ENCODE measurements at regions not wholly inside any gene's neighbourhood (a gene's known extent, or its start where the extent isn't known, plus 50 kb on each side); places are given as distances from the start of the nearest gene placed in this dataset.

DNA sequence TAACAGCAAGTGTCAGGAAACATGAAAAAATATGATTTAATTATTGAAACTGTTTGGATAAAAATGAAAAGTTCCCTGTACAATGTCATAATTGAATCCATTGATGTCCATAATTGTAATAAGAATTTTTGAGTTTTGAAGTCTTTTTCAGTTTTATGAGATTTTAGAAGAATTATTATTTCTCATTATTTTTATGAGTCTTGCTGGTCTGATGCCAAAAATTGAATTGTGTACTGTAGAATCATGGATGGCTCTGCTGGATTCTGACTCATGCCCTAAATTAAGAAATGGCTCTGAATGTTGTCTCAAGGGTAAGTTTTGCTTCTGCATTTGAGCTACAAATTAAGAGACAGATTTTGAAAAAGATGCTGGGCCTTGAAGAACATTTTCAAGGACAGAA is 132.8 kb upstream of the MAP9 start:
- DNase-seq (ENCODE audit: low read depth in 1 of 2, low spot score in 1 of 2) (no peak), FAIRE-seq (no peak), ATAC-seq (no peak)
- no peak overlapping the region for H3K4me2 ChIP-seq
- H3K4me3 ChIP-seq: no peak overlapping the region
- TF ChIP-seq, protein P1, sequence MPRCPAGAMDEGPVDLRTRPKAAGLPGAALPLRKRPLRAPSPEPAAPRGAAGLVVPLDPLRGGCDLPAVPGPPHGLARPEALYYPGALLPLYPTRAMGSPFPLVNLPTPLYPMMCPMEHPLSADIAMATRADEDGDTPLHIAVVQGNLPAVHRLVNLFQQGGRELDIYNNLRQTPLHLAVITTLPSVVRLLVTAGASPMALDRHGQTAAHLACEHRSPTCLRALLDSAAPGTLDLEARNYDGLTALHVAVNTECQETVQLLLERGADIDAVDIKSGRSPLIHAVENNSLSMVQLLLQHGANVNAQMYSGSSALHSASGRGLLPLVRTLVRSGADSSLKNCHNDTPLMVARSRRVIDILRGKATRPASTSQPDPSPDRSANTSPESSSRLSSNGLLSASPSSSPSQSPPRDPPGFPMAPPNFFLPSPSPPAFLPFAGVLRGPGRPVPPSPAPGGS (IDR thresholded peaks at IDR 0.05): no peak
- TF ChIP-seq HOXB13 (CRISPR knock-in tag; IDR thresholded peaks at IDR 0.05; ENCODE audit: low read depth) (no peak), RFX5 (IDR thresholded peaks at IDR 0.05) (no peak), KDM1A (IDR thresholded peaks at IDR 0.05; ENCODE audit: low read depth) (no peak), ZSCAN20 (CRISPR knock-in tag; IDR thresholded peaks at IDR 0.05) (no peak)
- no peaks in the 10 kb centered on the region for H3K9me3 ChIP-seq
- H3K4me1 ChIP-seq: no peaks in the 10 kb centered on the region
- CTCF ChIA-PET: no interaction called here
- no peak overlapping the region for H3K27ac ChIP-seq
- POLR2A ChIA-PET: no interaction called here

DNA sequence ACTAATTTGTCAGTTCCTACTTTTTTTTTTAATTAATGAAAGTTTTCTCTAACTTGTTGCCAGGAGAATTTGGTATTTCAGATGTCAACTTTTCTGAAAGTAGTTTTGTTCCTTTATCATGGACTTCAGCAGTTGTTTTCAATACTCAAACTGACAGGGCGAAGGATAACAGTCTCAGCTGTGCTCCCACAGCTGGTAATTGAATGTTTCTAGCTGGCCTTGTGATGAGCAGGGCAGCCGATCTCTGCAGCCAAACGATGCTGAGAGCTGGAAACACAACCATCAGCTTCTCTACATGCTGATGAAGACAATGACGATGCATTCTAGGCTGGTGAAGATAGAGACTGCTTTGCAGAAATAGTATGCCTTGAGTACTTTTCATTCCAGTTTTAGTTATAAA is 130.0 kb upstream of the MAP9 start:
- DNase-seq (ENCODE audit: low read depth in 1 of 2, low spot score in 1 of 2) (no peak), ATAC-seq (no peak), FAIRE-seq (no peak)
- TF ChIP-seq RFX5 (IDR thresholded peaks at IDR 0.05): no peak
- TF ChIP-seq JUNB (IDR thresholded peaks at IDR 0.05): no peak
- TF ChIP-seq FOSL2 (IDR thresholded peaks at IDR 0.05): no peak
- no peak for TF ChIP-seq FOSL2 (CRISPR knock-in tag; IDR thresholded peaks at IDR 0.05)
- no peak for TF ChIP-seq ESRRA (IDR thresholded peaks at IDR 0.05; ENCODE audit: borderline replicate concordance, low read length)
- TF ChIP-seq, protein P2, sequence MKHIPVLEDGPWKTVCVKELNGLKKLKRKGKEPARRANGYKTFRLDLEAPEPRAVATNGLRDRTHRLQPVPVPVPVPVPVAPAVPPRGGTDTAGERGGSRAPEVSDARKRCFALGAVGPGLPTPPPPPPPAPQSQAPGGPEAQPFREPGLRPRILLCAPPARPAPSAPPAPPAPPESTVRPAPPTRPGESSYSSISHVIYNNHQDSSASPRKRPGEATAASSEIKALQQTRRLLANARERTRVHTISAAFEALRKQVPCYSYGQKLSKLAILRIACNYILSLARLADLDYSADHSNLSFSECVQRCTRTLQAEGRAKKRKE (CRISPR knock-in tag; IDR thresholded peaks at IDR 0.05; ENCODE audit: low read depth): no peak
- no peak for TF ChIP-seq SMC3 (IDR thresholded peaks at IDR 0.05)
- TF ChIP-seq, protein P3, sequence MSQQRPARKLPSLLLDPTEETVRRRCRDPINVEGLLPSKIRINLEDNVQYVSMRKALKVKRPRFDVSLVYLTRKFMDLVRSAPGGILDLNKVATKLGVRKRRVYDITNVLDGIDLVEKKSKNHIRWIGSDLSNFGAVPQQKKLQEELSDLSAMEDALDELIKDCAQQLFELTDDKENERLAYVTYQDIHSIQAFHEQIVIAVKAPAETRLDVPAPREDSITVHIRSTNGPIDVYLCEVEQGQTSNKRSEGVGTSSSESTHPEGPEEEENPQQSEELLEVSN (IDR thresholded peaks at IDR 0.05; ENCODE audit: borderline replicate concordance, low read depth): no peak
- Histone ChIP-seq H3K27ac (no peak overlapping the region), H3K4me3 (no peak overlapping the region), H3K4me1 (no peaks in the 10 kb centered on the region), H3K9me3 (no peaks in the 10 kb centered on the region), H3K4me2 (no peak overlapping the region)
- POLR2A ChIA-PET: no interaction called here
- CTCF ChIA-PET: no interaction called here
- WGBS (ENCODE audit: missing lambda C conversion rate): 30% methylated on average over 2 of the region's 4 CpGs

DNA sequence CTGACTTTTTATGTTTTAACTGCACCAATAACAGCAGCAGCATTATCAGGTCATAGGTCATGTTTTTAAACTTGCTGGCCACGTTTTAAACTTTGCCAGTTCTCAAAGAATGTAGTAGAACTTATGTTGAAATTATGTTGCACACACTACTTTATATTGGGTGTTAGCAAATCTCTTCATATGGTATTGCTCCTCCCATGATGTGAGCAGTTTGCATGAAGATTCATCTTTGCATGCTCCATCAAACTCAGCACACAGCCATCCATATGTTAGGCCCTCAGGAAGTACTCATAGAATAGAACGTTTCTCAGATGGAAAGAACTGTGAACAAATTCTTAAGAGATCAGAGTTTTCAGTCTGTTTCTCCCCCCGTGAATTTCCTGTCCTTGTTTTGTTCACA is 128.6 kb upstream of the MAP9 start:
- no peak overlapping the region for H3K27ac ChIP-seq
- H3K9me3 ChIP-seq: no peaks in the 10 kb centered on the region
- POLR2A ChIA-PET: no interaction called here
- H3K4me3 ChIP-seq: no peak overlapping the region
- DNase-seq (ENCODE audit: low read depth in 1 of 2, low spot score in 1 of 2) (no peak), FAIRE-seq (no peak), ATAC-seq (no peak)
- CTCF ChIA-PET: interaction anchor here (1.2 kb wide), 1 partner anchor 34 kb away, joined by 3 read pairs; no protein-coding TSS in a partner anchor
- TF ChIP-seq CHD2 (IDR thresholded peaks at IDR 0.05; ENCODE audit: low read length, partially characterized antibody) (no peak), EHMT2 (IDR thresholded peaks at IDR 0.05; ENCODE audit: low read depth) (no peak), CEBPB (IDR thresholded peaks at IDR 0.05) (no peak), FOSL2 (IDR thresholded peaks at IDR 0.05) (no peak), FOSL2 (CRISPR knock-in tag; IDR thresholded peaks at IDR 0.05) (no peak), ZSCAN20 (CRISPR knock-in tag; IDR thresholded peaks at IDR 0.05) (no peak), RAD21 (conservative IDR thresholded peaks at IDR 0.05 in 1 of 2, IDR thresholded peaks at IDR 0.05 in 1 of 2) (no peak), JUN (IDR thresholded peaks at IDR 0.05) (no peak), EHF (CRISPR knock-in tag; IDR thresholded peaks at IDR 0.05) (no peak), JUNB (IDR thresholded peaks at IDR 0.05) (no peak), NPAS2 (CRISPR knock-in tag; IDR thresholded peaks at IDR 0.05; ENCODE audit: borderline replicate concordance) (no peak), EP300 (IDR thresholded peaks at IDR 0.05) (no peak), HOXB5 (CRISPR knock-in tag; IDR thresholded peaks at IDR 0.05) (no peak), RARB (CRISPR knock-in tag; IDR thresholded peaks at IDR 0.05) (no peak), PHF8 (IDR thresholded peaks at IDR 0.05; ENCODE audit: borderline replicate concordance, low read depth) (no peak), TFCP2L1 (CRISPR knock-in tag; IDR thresholded peaks at IDR 0.05) (no peak)
- TF ChIP-seq, protein P4, sequence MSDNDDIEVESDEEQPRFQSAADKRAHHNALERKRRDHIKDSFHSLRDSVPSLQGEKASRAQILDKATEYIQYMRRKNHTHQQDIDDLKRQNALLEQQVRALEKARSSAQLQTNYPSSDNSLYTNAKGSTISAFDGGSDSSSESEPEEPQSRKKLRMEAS (IDR thresholded peaks at IDR 0.05): no peak
- TF ChIP-seq, protein P5, sequence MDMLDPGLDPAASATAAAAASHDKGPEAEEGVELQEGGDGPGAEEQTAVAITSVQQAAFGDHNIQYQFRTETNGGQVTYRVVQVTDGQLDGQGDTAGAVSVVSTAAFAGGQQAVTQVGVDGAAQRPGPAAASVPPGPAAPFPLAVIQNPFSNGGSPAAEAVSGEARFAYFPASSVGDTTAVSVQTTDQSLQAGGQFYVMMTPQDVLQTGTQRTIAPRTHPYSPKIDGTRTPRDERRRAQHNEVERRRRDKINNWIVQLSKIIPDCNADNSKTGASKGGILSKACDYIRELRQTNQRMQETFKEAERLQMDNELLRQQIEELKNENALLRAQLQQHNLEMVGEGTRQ (IDR thresholded peaks at IDR 0.05): no peak
- TF ChIP-seq, protein P6, sequence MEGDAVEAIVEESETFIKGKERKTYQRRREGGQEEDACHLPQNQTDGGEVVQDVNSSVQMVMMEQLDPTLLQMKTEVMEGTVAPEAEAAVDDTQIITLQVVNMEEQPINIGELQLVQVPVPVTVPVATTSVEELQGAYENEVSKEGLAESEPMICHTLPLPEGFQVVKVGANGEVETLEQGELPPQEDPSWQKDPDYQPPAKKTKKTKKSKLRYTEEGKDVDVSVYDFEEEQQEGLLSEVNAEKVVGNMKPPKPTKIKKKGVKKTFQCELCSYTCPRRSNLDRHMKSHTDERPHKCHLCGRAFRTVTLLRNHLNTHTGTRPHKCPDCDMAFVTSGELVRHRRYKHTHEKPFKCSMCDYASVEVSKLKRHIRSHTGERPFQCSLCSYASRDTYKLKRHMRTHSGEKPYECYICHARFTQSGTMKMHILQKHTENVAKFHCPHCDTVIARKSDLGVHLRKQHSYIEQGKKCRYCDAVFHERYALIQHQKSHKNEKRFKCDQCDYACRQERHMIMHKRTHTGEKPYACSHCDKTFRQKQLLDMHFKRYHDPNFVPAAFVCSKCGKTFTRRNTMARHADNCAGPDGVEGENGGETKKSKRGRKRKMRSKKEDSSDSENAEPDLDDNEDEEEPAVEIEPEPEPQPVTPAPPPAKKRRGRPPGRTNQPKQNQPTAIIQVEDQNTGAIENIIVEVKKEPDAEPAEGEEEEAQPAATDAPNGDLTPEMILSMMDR (IDR thresholded peaks at IDR 0.05): no peak
- TF ChIP-seq, protein P7, sequence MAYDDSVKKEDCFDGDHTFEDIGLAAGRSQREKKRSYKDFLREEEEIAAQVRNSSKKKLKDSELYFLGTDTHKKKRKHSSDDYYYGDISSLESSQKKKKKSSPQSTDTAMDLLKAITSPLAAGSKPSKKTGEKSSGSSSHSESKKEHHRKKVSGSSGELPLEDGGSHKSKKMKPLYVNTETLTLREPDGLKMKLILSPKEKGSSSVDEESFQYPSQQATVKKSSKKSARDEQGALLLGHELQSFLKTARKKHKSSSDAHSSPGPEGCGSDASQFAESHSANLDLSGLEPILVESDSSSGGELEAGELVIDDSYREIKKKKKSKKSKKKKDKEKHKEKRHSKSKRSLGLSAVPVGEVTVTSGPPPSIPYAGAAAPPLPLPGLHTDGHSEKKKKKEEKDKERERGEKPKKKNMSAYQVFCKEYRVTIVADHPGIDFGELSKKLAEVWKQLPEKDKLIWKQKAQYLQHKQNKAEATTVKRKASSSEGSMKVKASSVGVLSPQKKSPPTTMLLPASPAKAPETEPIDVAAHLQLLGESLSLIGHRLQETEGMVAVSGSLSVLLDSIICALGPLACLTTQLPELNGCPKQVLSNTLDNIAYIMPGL (CRISPR knock-in tag; IDR thresholded peaks at IDR 0.05; ENCODE audit: borderline replicate concordance): no peak
- 3% methylated on average over 3 of the region's 3 CpGs for WGBS (ENCODE audit: missing lambda C conversion rate)
- H3K4me2 ChIP-seq: no peak overlapping the region
- no peaks in the 10 kb centered on the region for H3K4me1 ChIP-seq

All from A549 (cell line).